GM12872 (cell line): ENCODE measurements at regions not wholly inside any gene's neighbourhood (a gene's known extent, or its start where the extent isn't known, plus 50 kb on each side); places are given as distances from the start of the nearest gene placed in this dataset.

ENCODE experiments used
- CTCF ChIP-seq: IDR thresholded peaks from 3 replicates; pipeline ENCODE4 v1.5.1; 2011; ENCODE audit warnings: low read depth, mild to moderate bottlenecking, low read length, moderate library complexity; ENCODE audit not compliant: insufficient read depth

DNA sequence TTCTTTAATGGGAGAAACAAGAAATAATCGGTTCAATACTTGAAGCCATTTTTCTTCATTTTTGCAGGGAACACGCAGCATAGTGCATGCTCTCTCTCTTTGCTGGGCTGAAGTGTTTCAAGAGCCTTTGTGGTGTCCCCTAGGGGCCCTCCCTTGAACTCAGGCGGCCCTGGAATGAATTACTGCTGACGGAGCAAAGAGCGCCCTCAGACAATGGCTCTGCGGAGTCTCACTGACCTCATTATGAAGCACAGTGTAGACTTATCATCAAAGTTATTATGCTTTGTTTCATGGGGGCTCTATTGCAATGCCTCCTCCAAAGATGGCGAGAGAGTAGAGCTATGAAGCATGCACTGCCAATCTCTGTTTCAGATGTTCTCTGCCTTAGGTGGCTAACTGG is 64.8 kb upstream of the ADCY2 start:
- TF ChIP-seq CTCF: no peak
